Aorta (tissue), 5 donors: ENCODE measurements at regions not wholly inside any gene's neighbourhood (a gene's known extent, or its start where the extent isn't known, plus 50 kb on each side); places are given as distances from the start of the nearest gene placed in this dataset.
"Not testable (repeated sequence)": the region's sequence is repeated elsewhere in the genome, so short reads cannot be mapped to it uniquely, and the experiment has no call there.

Source experiments
- ATAC-seq: fragments of 200-7000 bp; cut with Tn5 transposase; one replicate; pipeline ENCODE4 v1.9.1; 2022; ENCODE audit warnings: moderate library complexity; ENCODE audit not compliant: low FRiP score
- DNase-seq, 2 donors: peaks; one replicate each; pipeline ENCODE4 v3.0.0-alpha.2; 2020
- H3K27ac ChIP-seq, 2 donors: one replicate each; pipeline ENCODE4 v1.5.1; 2013; ENCODE audit warnings: low read length in 2 of 2, mild to moderate bottlenecking in 2 of 2, moderate library complexity in 2 of 2, control low read depth in 1 of 2, inconsistent platforms in 1 of 2, low read depth in 1 of 2
- H3K27me3 ChIP-seq, 2 donors: one replicate each; pipeline ENCODE4 v1.6.1; 2013; ENCODE audit warnings: control low read depth in 1 of 2, low read length in 1 of 2, mild to moderate bottlenecking in 1 of 2, moderate library complexity in 1 of 2; ENCODE audit not compliant: insufficient read depth in 2 of 2, control insufficient read depth in 1 of 2
- H3K36me3 ChIP-seq, 2 donors: one replicate each; pipeline ENCODE4 v1.6.1; 2013; ENCODE audit warnings: control low read depth in 1 of 2, low read length in 1 of 2, mild to moderate bottlenecking in 1 of 2; ENCODE audit not compliant: insufficient read depth in 2 of 2, control insufficient read depth in 1 of 2
- H3K4me1 ChIP-seq, 2 donors: one replicate each; pipeline ENCODE4 v1.6.1; 2013; ENCODE audit warnings: low read length in 2 of 2, control low read depth in 1 of 2, mild to moderate bottlenecking in 1 of 2, moderate library complexity in 1 of 2; ENCODE audit not compliant: insufficient read depth in 2 of 2, control insufficient read depth in 1 of 2
- H3K4me3 ChIP-seq, 2 donors: one replicate each; pipeline ENCODE4 v1.5.1; 2013; ENCODE audit warnings: low read length in 2 of 2, control low read depth in 1 of 2, mild to moderate bottlenecking in 1 of 2
- H3K9me3 ChIP-seq: one replicate; pipeline ENCODE4 v1.6.1; 2013; ENCODE audit warnings: mild to moderate bottlenecking, low read length; ENCODE audit not compliant: control insufficient read depth
- WGBS, 2 donors: extraction: QIAGEN DNeasy Blood & Tissue Kit; methylation state at CpG; one replicate each; pipeline ENCODE4 v1.1.7; 2013; 5-methylcytosine and 5-hydroxymethylcytosine counted together
- intact Hi-C, 2 donors: fragments of 100-400 bp; cut with DNase I; formaldehyde crosslinking; loops; one replicate each; pipeline versions ENCODE4 v1.14.2 to v1.15.0; 2022
- donor health status: healthy with polysubstance abuse.
- donor health status: Bipolar disorder and iron deficiency.
- donor health status: DM: no; HTN: no; CAD: no.
- donor health status: DM: no; HTN: no; CAD: no.
- donor health status: DM: yes; HTN: yes; CAD: no.

DNA sequence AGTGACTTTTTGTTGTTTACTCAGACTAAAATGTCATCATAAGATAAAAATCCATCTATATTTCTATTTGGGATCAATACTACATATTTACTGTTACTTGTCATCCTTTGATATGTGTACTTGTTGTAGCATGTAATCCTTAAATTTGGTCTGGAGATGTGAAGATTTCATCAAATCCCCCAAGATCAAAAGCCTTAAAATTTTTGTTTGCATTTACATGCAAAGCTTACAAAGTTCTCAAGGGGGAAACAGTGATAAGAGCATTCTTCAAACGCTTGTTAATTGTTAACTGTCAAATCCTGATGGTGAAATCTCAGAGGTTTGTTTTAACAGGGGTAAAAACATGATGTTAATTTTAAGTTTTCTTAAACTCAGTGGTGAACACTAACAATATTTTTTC is 84.9 kb upstream of the SKAP2 start:
- H3K4me1 ChIP-seq = no peaks in the 10 kb centered on the region
- intact Hi-C loops = no loop called here
- ATAC-seq (no peak), DNase-seq (no peak)
- H3K9me3 ChIP-seq = no peaks in the 10 kb centered on the region
- peaks cover 0 to 2% of the 10 kb centered on the region in 2 donors for H3K27me3 ChIP-seq
- H3K27ac ChIP-seq = no peak overlapping the region
- H3K36me3 ChIP-seq = no peaks in the 10 kb centered on the region
- 24 to 26% methylated on average over 1 of the region's 1 CpG for WGBS, 2 donors
- no peak overlapping the region for H3K4me3 ChIP-seq

DNA sequence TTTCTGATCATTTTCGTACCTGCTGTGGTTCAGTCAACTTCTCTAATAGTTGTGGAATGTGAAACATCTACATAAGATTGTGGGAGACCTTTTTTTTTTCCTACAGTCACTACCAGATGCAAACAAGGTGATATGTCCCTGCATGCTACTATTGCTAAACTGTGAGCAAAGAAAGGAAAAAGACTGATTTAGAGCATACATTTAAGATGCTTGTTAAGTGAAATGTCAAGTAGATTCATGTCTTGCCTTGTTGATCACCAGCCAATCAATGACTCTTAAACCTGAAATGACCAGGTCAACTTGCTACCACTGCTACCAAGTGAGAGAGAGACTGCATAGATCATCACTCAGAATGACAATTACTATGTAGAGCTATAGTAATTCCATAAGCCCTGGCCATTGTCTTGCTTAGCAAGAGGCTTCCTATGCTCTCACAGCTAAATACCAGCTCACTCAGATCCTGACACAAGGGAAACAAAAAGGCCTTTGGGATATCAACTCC is 84.3 kb upstream of the SKAP2 start:
- no peak for ATAC-seq
- Histone ChIP-seq H3K4me3 (no peak overlapping the region), H3K4me1 (no peaks in the 10 kb centered on the region), H3K27me3 (peaks cover 0 to 2% of the 10 kb centered on the region in 2 donors), H3K36me3 (no peaks in the 10 kb centered on the region), H3K27ac (no peak overlapping the region), H3K9me3 (no peaks in the 10 kb centered on the region)
- intact Hi-C loops = no loop called here
- WGBS, 2 donors = 36 to 37% methylated on average over 1 of the region's 1 CpG
- no peak for DNase-seq

DNA sequence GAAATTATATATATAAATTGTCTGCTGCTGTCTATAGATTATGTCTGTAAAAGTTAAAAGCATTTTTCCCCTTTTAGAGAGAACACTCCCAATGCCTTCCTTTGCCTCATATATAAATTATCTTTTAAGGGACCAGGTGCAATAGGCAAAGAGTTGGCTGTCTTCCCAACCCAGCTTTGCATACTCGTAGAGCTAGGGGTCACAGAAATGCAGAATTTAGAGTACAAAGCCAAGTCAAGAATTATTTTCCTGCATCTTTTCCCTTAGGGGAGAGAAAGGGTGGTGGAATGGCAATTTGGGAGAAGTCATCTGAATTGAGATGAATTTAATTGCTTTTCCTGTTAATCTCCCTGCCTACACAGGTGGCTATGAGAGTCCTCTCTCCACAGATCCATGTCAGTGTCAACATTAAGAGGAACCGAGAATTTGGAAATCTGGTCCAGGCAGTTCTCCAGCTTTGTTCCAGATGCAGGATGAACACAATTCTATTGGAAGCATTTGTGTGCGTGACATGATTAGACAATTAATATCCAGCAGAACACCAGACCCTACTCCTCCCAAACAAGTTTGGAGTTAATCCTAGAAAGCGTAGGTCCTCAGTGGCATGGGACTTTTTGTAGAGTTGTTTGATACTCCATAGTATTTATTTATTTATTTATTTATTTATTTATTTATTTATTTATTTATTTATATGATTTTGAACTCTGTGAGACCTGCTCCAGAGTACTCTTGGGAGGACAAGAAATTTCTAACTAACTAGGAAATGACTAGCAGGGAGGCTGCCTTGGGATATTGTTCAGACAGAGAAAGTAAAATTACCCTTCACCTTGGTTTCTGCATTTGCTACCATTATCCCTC is 80.3 kb upstream of the SKAP2 start:
- intact Hi-C loops = no loop called here
- WGBS, 2 donors = 61 to 68% methylated on average over 4 of the region's 4 CpGs
- ATAC-seq (no peak), DNase-seq (no peak)
- H3K27ac ChIP-seq = no peak overlapping the region
- H3K27me3 ChIP-seq = no peaks in the 10 kb centered on the region
- no peak overlapping the region for H3K4me3 ChIP-seq
- H3K9me3 ChIP-seq = no peaks in the 10 kb centered on the region
- no peaks in the 10 kb centered on the region for H3K36me3 ChIP-seq
- H3K4me1 ChIP-seq = no peaks in the 10 kb centered on the region

DNA sequence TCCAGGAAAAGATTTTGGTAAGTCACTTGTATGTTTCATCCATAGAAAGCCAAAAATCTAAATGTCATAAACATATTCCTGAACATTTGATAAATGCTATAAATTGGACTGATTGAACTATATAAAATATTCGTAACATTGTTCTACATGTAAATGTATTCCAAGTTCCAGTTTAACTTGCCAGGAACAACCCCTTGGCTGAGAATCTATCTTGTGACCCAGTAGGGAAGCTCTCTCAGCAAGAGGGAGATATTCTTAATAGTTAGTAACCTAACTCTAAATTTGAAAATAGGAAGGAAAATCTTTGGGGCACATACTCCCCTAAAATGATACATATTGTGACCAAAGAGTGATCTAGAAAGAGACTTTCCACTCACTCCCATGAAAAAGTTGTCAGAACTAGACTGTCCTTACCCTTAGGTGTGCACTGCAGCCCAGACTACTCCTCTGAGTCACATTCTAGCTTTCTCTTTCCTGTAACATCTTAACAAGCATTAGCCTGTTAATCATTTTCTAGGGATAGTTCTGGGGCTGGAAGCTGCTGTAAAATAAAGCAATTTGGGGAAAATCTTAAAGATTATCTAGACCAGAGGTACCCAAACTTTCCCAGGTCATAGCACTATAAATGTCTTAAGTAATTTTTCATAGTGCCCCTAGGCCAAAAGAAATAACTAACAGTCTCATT is 73.7 kb upstream of the SKAP2 start:
- Histone ChIP-seq H3K4me3 (no peak overlapping the region), H3K27ac (no peak overlapping the region), H3K4me1 (no peaks in the 10 kb centered on the region), H3K36me3 (no peaks in the 10 kb centered on the region), H3K9me3 (no peaks in the 10 kb centered on the region), H3K27me3 (no peaks in the 10 kb centered on the region)
- ATAC-seq (no peak), DNase-seq (no peak)
- WGBS, 2 donors = 48 to 51% methylated on average over 1 of the region's 1 CpG
- intact Hi-C loops = no loop called here

DNA sequence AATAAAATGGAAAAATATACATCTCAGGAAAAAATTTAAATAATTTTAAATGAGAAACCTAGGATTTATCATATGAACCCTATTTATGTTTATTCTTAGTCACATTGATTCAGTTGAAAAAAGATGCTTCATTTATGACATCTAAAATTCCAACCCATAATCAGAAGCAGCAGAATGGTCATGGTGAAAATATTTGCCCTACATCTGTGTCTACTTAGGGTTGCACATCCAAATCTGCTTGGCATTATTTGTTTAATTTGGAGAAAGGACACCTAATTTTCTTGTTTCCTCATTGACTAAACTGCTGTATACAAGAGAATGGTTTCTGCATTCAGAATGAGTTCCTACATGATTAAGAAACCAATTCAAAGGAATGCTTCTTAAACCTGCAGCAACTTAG is 72.9 kb upstream of the SKAP2 start:
- Histone ChIP-seq H3K27ac (no peak overlapping the region), H3K4me1 (no peaks in the 10 kb centered on the region), H3K36me3 (no peaks in the 10 kb centered on the region), H3K27me3 (no peaks in the 10 kb centered on the region), H3K9me3 (no peaks in the 10 kb centered on the region), H3K4me3 (no peak overlapping the region)
- no peak for DNase-seq
- no peak for ATAC-seq
- intact Hi-C loops = no loop called here

DNA sequence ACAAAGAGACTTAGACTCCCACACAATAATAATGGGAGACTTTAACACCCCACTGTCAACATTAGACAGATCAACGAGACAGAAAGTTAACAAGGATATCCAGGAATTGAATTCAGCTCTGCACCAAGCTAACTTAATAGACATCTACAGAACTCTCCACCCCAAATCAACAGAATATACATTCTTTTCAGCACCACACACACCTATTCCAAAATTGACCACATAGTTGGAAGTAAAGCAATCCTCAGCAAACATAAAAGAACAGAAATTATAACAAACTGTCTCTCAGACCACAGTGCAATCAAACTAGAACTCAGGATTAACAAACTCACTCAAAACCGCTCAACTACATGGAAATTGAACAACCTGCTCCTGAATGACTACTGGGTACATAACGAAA is 68.2 kb upstream of the SKAP2 start:
- H3K27me3 ChIP-seq, intact Hi-C loops, H3K4me1 ChIP-seq, H3K27ac ChIP-seq, H3K9me3 ChIP-seq, H3K36me3 ChIP-seq, H3K4me3 ChIP-seq, ATAC-seq, DNase-seq: not testable (repeated sequence)
- WGBS, 2 donors = 88 to 90% methylated on average over 2 to 3 of the region's 3 CpGs

DNA sequence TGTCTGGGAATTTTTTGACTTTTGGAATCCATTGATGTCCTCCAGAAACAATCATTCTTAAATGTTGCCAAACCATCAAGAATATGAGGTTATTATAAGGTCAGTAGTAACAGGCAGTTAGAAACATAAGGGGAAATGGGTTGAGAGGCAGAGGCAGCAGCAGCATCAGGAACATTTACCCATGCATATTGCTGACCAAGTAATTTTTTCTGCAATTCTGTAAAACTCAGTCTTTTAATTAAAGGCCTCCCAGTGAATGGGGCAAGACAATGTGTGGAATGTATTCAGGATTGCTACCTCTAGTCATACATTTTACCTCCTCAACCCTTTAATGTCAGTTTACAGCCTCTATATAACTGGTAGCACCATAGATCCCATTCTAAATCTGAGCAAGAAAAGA is 66.5 kb upstream of the SKAP2 start:
- no peak for DNase-seq
- no peaks in the 10 kb centered on the region for H3K4me1 ChIP-seq
- H3K4me3 ChIP-seq = no peak overlapping the region
- H3K36me3 ChIP-seq = no peaks in the 10 kb centered on the region
- no peaks in the 10 kb centered on the region for H3K9me3 ChIP-seq
- no peak for ATAC-seq
- H3K27me3 ChIP-seq = no peaks in the 10 kb centered on the region
- intact Hi-C loops = no loop called here
- no peak overlapping the region for H3K27ac ChIP-seq

DNA sequence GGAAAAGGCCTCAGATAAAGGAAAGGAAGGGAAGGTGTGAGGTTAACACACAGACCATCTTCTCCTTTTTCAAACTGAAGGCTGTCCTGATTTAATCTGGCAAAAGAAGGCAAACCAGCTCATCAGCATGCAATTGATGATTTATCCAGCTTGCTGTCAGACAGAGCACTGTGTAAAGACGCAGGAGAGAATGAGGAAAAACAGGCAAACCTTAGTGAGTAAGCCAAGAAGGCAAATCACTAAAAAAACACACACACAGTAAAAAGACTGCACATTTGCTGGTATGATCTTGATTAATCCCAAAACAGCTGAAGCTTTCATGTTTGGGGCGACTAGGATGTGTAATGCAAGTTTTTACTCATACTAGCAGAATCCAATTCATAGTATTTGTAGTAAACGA is 65.8 kb upstream of the SKAP2 start:
- Histone ChIP-seq H3K4me3 (no peak overlapping the region), H3K9me3 (no peaks in the 10 kb centered on the region), H3K27me3 (no peaks in the 10 kb centered on the region), H3K36me3 (no peaks in the 10 kb centered on the region), H3K4me1 (no peaks in the 10 kb centered on the region), H3K27ac (no peak overlapping the region)
- ATAC-seq (no peak), DNase-seq (no peak)
- intact Hi-C loops = no loop called here
- WGBS, 2 donors = 64 to 74% methylated on average over 3 of the region's 3 CpGs
